IMR-90 (cell line): ENCODE measurements at regions not wholly inside any gene's neighbourhood (a gene's known extent, or its start where the extent isn't known, plus 50 kb on each side); places are given as distances from the start of the nearest gene placed in this dataset.

Experiments
- ATAC-seq: fragments of 200-7000 bp; cut with Tn5 transposase; 2 replicates; pipeline ENCODE4 v1.9.1; 2020; ENCODE audit warnings: low read depth, mild to moderate bottlenecking, moderate library complexity
- BruUV-seq: library from RNA; stranded (reverse); fragments of 400-500 nt; replicated peaks from 2 replicates; lab custom pipeline; 2021; lab: Mats Ljungman, UMichigan
- CTCF ChIA-PET: fragments of 300-600 bp; formaldehyde crosslinking; extraction: SDS; loops from one replicate; lab custom pipeline; 2021; ENCODE audit warnings: antibody characterized with exemption; lab: Yijun Ruan, JAX
- POLR2A ChIA-PET: fragments of 300-600 bp; sonication (Branson Sonifier 250); formaldehyde crosslinking; loops from one replicate; lab custom pipeline; 2022; ENCODE audit warnings: antibody characterized with exemption; ENCODE audit not compliant: unreplicated experiment; lab: Charles Lee
- DNase-seq: peaks from one replicate; pipeline ENCODE4 v3.0.0; 2013
- H2AFZ ChIP-seq: replicated peaks from 2 replicates; pipeline ENCODE3; 2013; ENCODE audit warnings: low read length, mild to moderate bottlenecking; ENCODE audit not compliant: poor library complexity
- H2AK5ac ChIP-seq: 2 replicates; pipeline ENCODE4 v1.6.1; 2013; ENCODE audit warnings: low read depth, low read length, inconsistent platforms
- H2AK9ac ChIP-seq: replicated peaks from 2 replicates; pipeline ENCODE3; 2013; ENCODE audit warnings: mild to moderate bottlenecking, low read depth, low read length, moderate library complexity; ENCODE audit not compliant: poor library complexity
- H2BK120ac ChIP-seq: 2 replicates; pipeline ENCODE4 v1.6.1; 2013; ENCODE audit warnings: low read depth, low read length, inconsistent platforms
- H2BK15ac ChIP-seq: 3 replicates; pipeline ENCODE4 v1.6.1; 2013; ENCODE audit warnings: low read depth, low read length, inconsistent platforms
- H2BK20ac ChIP-seq: 2 replicates; pipeline ENCODE4 v1.6.1; 2013; ENCODE audit warnings: low read depth, mild to moderate bottlenecking, inconsistent platforms, low read length, moderate library complexity
- H2BK5ac ChIP-seq: 2 replicates; pipeline ENCODE4 v1.6.1; 2013; ENCODE audit warnings: mild to moderate bottlenecking, low read depth, low read length, inconsistent platforms; ENCODE audit not compliant: poor library complexity, severe bottlenecking
- H3K14ac ChIP-seq: replicated peaks from 2 replicates; pipeline ENCODE4 v1.6.1; 2013; ENCODE audit warnings: low read depth, low read length, inconsistent platforms
- H3K18ac ChIP-seq: 2 replicates; pipeline ENCODE4 v1.6.1; 2013; ENCODE audit warnings: low read depth, low read length, control low read depth
- H3K23ac ChIP-seq: 2 replicates; pipeline ENCODE4 v1.6.1; 2013; ENCODE audit warnings: low read depth, low read length, inconsistent platforms
- H3K27ac ChIP-seq: 2 replicates; pipeline ENCODE4 v1.5.1; 2013; ENCODE audit warnings: mild to moderate bottlenecking, control low read depth, low read length; ENCODE audit not compliant: insufficient read depth
- H3K27me3 ChIP-seq: 2 replicates; pipeline ENCODE4 v1.6.1; 2013; ENCODE audit warnings: low read length; ENCODE audit not compliant: control insufficient read depth, insufficient read depth
- H3K36me3 ChIP-seq: 2 replicates; pipeline ENCODE4 v1.6.1; 2013; ENCODE audit warnings: low read length, mixed read lengths; ENCODE audit not compliant: control insufficient read depth, insufficient read depth
- H3K4ac ChIP-seq: 2 replicates; pipeline ENCODE4 v1.6.1; 2013; ENCODE audit warnings: low read depth, low read length, inconsistent platforms
- H3K4me1 ChIP-seq: 2 replicates; pipeline ENCODE4 v1.6.1; 2013; ENCODE audit warnings: low read length, mixed read lengths; ENCODE audit not compliant: control insufficient read depth, insufficient read depth
- H3K4me2 ChIP-seq: 2 replicates; pipeline ENCODE4 v1.6.1; 2013; ENCODE audit warnings: low read depth, mild to moderate bottlenecking, control low read depth, low read length, moderate library complexity
- H3K4me3 ChIP-seq: 2 replicates; pipeline ENCODE4 v1.5.1; 2013; ENCODE audit warnings: low read depth, mild to moderate bottlenecking, control low read depth, low read length, moderate library complexity; ENCODE audit not compliant: insufficient read depth
- H3K56ac ChIP-seq: 2 replicates; pipeline ENCODE4 v1.6.1; 2013; ENCODE audit warnings: low read length, inconsistent platforms; ENCODE audit not compliant: insufficient read depth; ENCODE audit errors: extremely low read depth
- H3K79me1 ChIP-seq, 2 experiments: 2 replicates each; pipeline ENCODE4 v1.6.1; 2013; ENCODE audit warnings: low read length in 2 of 2, inconsistent platforms in 1 of 2, low read depth in 1 of 2
- H3K9ac ChIP-seq: 2 replicates; pipeline ENCODE4 v1.6.1; 2013; ENCODE audit warnings: low read depth, low read length, control low read depth
- H3K9me1 ChIP-seq: 2 replicates; pipeline ENCODE4 v1.6.1; 2013; ENCODE audit warnings: low read length, inconsistent platforms; ENCODE audit not compliant: insufficient read depth
- H3K9me3 ChIP-seq: 2 replicates; pipeline ENCODE4 v1.6.1; 2013; ENCODE audit warnings: low read length; ENCODE audit not compliant: control insufficient read depth, insufficient read depth
- H4K20me1 ChIP-seq: 2 replicates; pipeline ENCODE4 v1.6.1; 2013; ENCODE audit warnings: low read length, inconsistent platforms; ENCODE audit not compliant: insufficient read depth
- H4K5ac ChIP-seq: 2 replicates; pipeline ENCODE4 v1.6.1; 2013; ENCODE audit warnings: mild to moderate bottlenecking, low read depth, low read length, control low read depth
- H4K8ac ChIP-seq, 2 experiments: 2 replicates each; pipeline ENCODE4 v1.6.1; 2013; ENCODE audit warnings: low read depth in 2 of 2, low read length in 2 of 2, control low read depth in 1 of 2, inconsistent platforms in 1 of 2
- H4K91ac ChIP-seq: 2 replicates; pipeline ENCODE4 v1.6.1; 2013; ENCODE audit warnings: low read depth, low read length, inconsistent platforms; ENCODE audit not compliant: insufficient read depth
- CHD1 ChIP-seq: IDR thresholded peaks from 2 replicates; pipeline ENCODE4 v1.6.1; 2012; ENCODE audit warnings: low read depth, low read length, improper control_type of control experiment
- CTCF ChIP-seq: conservative IDR thresholded peaks from 2 replicates; pipeline ENCODE4 v1.5.1; 2012; ENCODE audit warnings: mild to moderate bottlenecking, low read depth, low read length, improper control_type of control experiment
- FOS ChIP-seq: fragments of 150-350 bp; IDR thresholded peaks from 2 replicates; pipeline ENCODE4 v1.6.1; 2016; ENCODE audit warnings: low read depth, low read length
- MAZ ChIP-seq: IDR thresholded peaks from 2 replicates; pipeline ENCODE4 v1.6.1; 2012; ENCODE audit warnings: low read depth, mild to moderate bottlenecking, low read length, improper control_type of control experiment, moderate library complexity, borderline replicate concordance
- POLR2A ChIP-seq: IDR thresholded peaks from 2 replicates; pipeline ENCODE4 v1.6.1; 2012; ENCODE audit warnings: mild to moderate bottlenecking, low read depth, low read length
- RCOR1 ChIP-seq: IDR thresholded peaks from 2 replicates; pipeline ENCODE4 v1.6.1; 2012; ENCODE audit warnings: mild to moderate bottlenecking, low read length, improper control_type of control experiment; ENCODE audit not compliant: insufficient replicate concordance
- SMC3 ChIP-seq: fragments of 150-350 bp; IDR thresholded peaks from 2 replicates; pipeline ENCODE4 v1.6.1; 2016; ENCODE audit warnings: low read depth, mild to moderate bottlenecking, antibody characterized with exemption, low read length, moderate library complexity
- WGBS, 2 experiments: methylation state at CpG; one replicate each; pipeline versions ENCODE4 v1.1.5 to v1.1.7; 2013; ENCODE audit warnings: missing lambda C conversion rate in 2 of 2; ENCODE audit not compliant: insufficient read length in 1 of 2; ENCODE audit errors: extremely low coverage in 2 of 2; 5-methylcytosine and 5-hydroxymethylcytosine counted together
- dilution Hi-C: fragments of 300-500 bp; cut with HindIII; formaldehyde crosslinking; loops from one replicate; pipeline ENCODE4 v1.14.3; 2018; ENCODE audit warnings: low sequenced_read_pairs; ENCODE audit not compliant: unreplicated experiment
- in situ Hi-C: fragments of 300-500 bp; cut with MboI; formaldehyde crosslinking; loops from 3 replicates; pipeline ENCODE4 v1.14.3; 2019; ENCODE audit warnings: low sequenced_read_pairs, inconsistent platforms, mixed read lengths
- intact Hi-C: fragments of 100-400 bp; cut with micrococcal nuclease; formaldehyde crosslinking; loops from 2 replicates; pipeline ENCODE4 v1.10.0; 2022

GRCh38 chr2:56647997-56648396 is 464.2 kb downstream of the CCDC85A start:
- no peak overlapping the region for H2BK5ac ChIP-seq
- H4K5ac ChIP-seq: no peak overlapping the region
- CTCF ChIA-PET: no interaction called here
- no peak overlapping the region for H3K4me3 ChIP-seq
- H3K14ac ChIP-seq: no peak overlapping the region
- no peaks in the 10 kb centered on the region for H4K20me1 ChIP-seq
- H3K27ac ChIP-seq: no peak overlapping the region
- no peak overlapping the region for H2AFZ ChIP-seq
- no peak overlapping the region for H3K9ac ChIP-seq
- TF ChIP-seq MAZ (no peak), CHD1 (no peak), FOS (no peak), CTCF (no peak), RCOR1 (no peak), SMC3 (no peak), POLR2A (no peak)
- in situ Hi-C loops (no loop called here), intact Hi-C loops (no loop called here), dilution Hi-C loops (no loop called here)
- POLR2A ChIA-PET: no interaction called here
- H4K91ac ChIP-seq: no peak overlapping the region
- H3K9me3 ChIP-seq: no peaks in the 10 kb centered on the region
- H3K23ac ChIP-seq: no peak overlapping the region
- no peaks in the 10 kb centered on the region for H3K9me1 ChIP-seq
- H3K56ac ChIP-seq: no peak overlapping the region
- H3K18ac ChIP-seq: no peak overlapping the region
- no peaks in the 10 kb centered on the region for H3K79me1 ChIP-seq
- no peak overlapping the region for H3K4me2 ChIP-seq
- no peaks in the 10 kb centered on the region for H3K4me1 ChIP-seq
- no peak overlapping the region for H2BK20ac ChIP-seq
- H4K8ac ChIP-seq: no peak overlapping the region
- BruUV-seq: no TSS peak
- H3K36me3 ChIP-seq: no peaks in the 10 kb centered on the region
- DNase-seq (no peak), ATAC-seq (no peak)
- no peak overlapping the region for H2AK9ac ChIP-seq
- H2AK5ac ChIP-seq: no peak overlapping the region
- WGBS, 2 experiments: no CpG with 5 or more reads among the region's 1 CpG
- no peak overlapping the region for H2BK120ac ChIP-seq
- H3K4ac ChIP-seq: no peak overlapping the region
- no peak overlapping the region for H2BK15ac ChIP-seq
- no peaks in the 10 kb centered on the region for H3K27me3 ChIP-seq
